Transverse colon (tissue), 4 donors: ENCODE measurements at regions not wholly inside any gene's neighbourhood (a gene's known extent, or its start where the extent isn't known, plus 50 kb on each side); places are given as distances from the start of the nearest gene placed in this dataset.

Experiments used
- CTCF ChIP-seq, 5 experiments: fragments of 200-600 bp in 3 of 5; fragments of 450-650 bp in 2 of 5; sonication (generic) in 3 of 5; IDR thresholded peaks; 1 replicate in 2 of 5; 2 replicates in 3 of 5; pipeline ENCODE4 v1.5.1; 2016 to 2017; ENCODE audit warnings: antibody characterized with exemption in 5 of 5, inconsistent platforms in 3 of 5, mild to moderate bottlenecking in 2 of 5, moderate library complexity in 1 of 5
- EP300 ChIP-seq: sonication (generic); formaldehyde crosslinking; IDR thresholded peaks from one replicate; pipeline ENCODE4 v1.6.1; 2017; ENCODE audit warnings: antibody characterized with exemption, low read depth
- POLR2A ChIP-seq: fragments of 450-650 bp; IDR thresholded peaks from one replicate; pipeline ENCODE4 v1.6.1; 2016; ENCODE audit warnings: antibody characterized with exemption, mild to moderate bottlenecking, moderate library complexity
- POLR2AphosphoS5 ChIP-seq, 3 donors: sonication (generic); formaldehyde crosslinking; IDR thresholded peaks; one replicate each; pipeline ENCODE4 v1.6.1; 2016; ENCODE audit warnings: antibody characterized with exemption in 3 of 3

- TF ChIP-seq CTCF (IDR thresholded peaks at IDR 0.05) (no peak), POLR2A (no peak), POLR2AphosphoS5 (IDR thresholded peaks at IDR 0.05) (no peak), EP300 (no peak)
Observed at GRCh38 chr9:118236625-118237024, 532.4 kb downstream of the TLR4 start.
